Parathyroid adenoma (tissue), 2 donors: ENCODE measurements at regions not wholly inside any gene's neighbourhood (a gene's known extent, or its start where the extent isn't known, plus 50 kb on each side); places are given as distances from the start of the nearest gene placed in this dataset.

ENCODE experiments used
- H2AFZ ChIP-seq: fragments of 300-600 bp; sonication (generic); one replicate; pipeline ENCODE4 v1.7.0; 2017; ENCODE audit warnings: antibody characterized with exemption, mild to moderate bottlenecking
- H3K27ac ChIP-seq: fragments of 300-600 bp; sonication (generic); one replicate; pipeline ENCODE4 v1.7.0; 2017
- H3K27me3 ChIP-seq: fragments of 300-600 bp; sonication (generic); one replicate; pipeline ENCODE4 v1.7.0; 2017; ENCODE audit warnings: low read length; ENCODE audit not compliant: control insufficient read depth, insufficient read depth
- H3K36me3 ChIP-seq: fragments of 300-600 bp; sonication (generic); one replicate; pipeline ENCODE4 v1.7.0; 2017; ENCODE audit warnings: low read length; ENCODE audit not compliant: control insufficient read depth, insufficient read depth
- H3K4me1 ChIP-seq: fragments of 300-600 bp; sonication (generic); one replicate; pipeline ENCODE4 v1.7.0; 2017; ENCODE audit warnings: control low read depth
- H3K4me2 ChIP-seq: fragments of 300-600 bp; sonication (generic); one replicate; pipeline ENCODE4 v1.7.0; 2017; ENCODE audit warnings: low read length
- H3K4me3 ChIP-seq: fragments of 300-600 bp; sonication (generic); one replicate; pipeline ENCODE4 v1.7.0; 2017; ENCODE audit warnings: low read depth, low read length
- H3K79me2 ChIP-seq: fragments of 300-600 bp; sonication (generic); one replicate; pipeline ENCODE4 v1.7.0; 2017; ENCODE audit warnings: control low read depth
- H3K9ac ChIP-seq: fragments of 300-600 bp; sonication (generic); one replicate; pipeline ENCODE4 v1.7.0; 2017; ENCODE audit warnings: mild to moderate bottlenecking
- H3K9me3 ChIP-seq: fragments of 300-600 bp; sonication (generic); one replicate; pipeline ENCODE4 v1.7.0; 2017; ENCODE audit warnings: low read length; ENCODE audit not compliant: control insufficient read depth
- TF ChIP-seq, protein P1 (sequence below): fragments of 300-600 bp; sonication (generic); IDR thresholded peaks from one replicate; pipeline ENCODE4 v1.7.0; 2017; ENCODE audit warnings: antibody characterized with exemption, mild to moderate bottlenecking
- donor health status: primary hyperparathyroidism.

DNA sequence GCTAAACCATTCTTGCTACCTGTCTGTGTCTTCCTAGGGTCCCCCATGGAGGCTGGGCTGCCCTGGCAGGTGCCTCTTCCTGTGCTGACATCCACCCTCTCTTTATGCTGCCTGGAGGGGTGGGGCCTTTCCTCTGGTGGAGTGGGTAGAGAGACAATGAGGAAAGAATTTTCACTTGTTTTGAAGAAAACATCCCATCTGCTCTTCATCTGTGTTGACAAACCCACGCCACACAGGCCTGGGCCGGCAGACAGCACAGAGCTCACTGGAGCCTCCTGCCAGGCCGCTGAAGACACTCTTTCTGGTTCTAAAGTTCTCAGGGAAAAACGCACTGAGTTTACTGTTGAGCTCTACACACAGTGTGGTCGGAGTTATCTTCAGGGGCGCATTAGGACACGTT is 328.2 kb downstream of the GLRX3 start:
- Histone ChIP-seq H3K27me3 (no peaks in the 10 kb centered on the region), H3K9ac (no peak overlapping the region), H3K4me2 (no peak overlapping the region), H3K4me3 (no peak overlapping the region), H3K27ac (no peak overlapping the region), H3K9me3 (no peaks in the 10 kb centered on the region), H3K4me1 (no peaks in the 10 kb centered on the region), H3K36me3 (no peaks in the 10 kb centered on the region), H2AFZ (no peak overlapping the region), H3K79me2 (no peaks in the 10 kb centered on the region)
- TF ChIP-seq, protein P1, sequence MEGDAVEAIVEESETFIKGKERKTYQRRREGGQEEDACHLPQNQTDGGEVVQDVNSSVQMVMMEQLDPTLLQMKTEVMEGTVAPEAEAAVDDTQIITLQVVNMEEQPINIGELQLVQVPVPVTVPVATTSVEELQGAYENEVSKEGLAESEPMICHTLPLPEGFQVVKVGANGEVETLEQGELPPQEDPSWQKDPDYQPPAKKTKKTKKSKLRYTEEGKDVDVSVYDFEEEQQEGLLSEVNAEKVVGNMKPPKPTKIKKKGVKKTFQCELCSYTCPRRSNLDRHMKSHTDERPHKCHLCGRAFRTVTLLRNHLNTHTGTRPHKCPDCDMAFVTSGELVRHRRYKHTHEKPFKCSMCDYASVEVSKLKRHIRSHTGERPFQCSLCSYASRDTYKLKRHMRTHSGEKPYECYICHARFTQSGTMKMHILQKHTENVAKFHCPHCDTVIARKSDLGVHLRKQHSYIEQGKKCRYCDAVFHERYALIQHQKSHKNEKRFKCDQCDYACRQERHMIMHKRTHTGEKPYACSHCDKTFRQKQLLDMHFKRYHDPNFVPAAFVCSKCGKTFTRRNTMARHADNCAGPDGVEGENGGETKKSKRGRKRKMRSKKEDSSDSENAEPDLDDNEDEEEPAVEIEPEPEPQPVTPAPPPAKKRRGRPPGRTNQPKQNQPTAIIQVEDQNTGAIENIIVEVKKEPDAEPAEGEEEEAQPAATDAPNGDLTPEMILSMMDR: no peak

DNA sequence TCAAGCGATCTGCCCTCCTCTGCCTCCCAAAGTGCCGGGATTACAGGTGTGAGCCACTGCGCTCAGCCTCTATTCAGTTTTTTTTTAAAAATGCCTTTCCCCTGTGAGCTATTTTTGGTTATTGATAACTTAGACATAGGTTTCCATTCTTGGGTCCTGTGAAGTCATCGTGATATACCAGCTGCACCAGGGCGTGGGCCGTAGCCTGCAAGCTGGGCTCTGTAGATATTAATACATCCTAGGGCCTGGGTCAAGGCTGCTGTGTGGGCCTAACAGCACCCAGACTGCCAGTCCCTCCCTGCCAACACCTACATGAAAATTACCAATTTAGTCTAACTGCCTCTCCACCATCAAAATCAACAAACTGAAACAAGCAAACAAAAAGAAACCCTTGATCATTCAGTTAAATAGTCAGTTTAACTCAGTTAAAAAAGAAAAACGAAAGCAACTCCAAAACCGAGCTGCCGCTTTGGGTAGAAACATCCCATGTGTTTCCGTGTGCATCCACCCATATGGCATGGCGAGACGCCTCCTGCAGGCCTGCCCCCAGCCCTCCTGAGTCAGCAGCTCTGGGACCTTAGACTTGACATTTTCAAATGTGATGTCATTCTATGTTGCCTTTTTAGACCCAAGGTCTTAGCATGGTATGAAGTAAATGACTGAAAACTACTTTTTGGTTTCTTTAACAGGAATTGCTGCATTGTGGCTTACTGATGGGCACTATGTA is 330.2 kb downstream of the GLRX3 start:
- no peak overlapping the region for H3K4me3 ChIP-seq
- H3K27me3 ChIP-seq: no peaks in the 10 kb centered on the region
- TF ChIP-seq, protein P1: no peak
- no peaks in the 10 kb centered on the region for H3K79me2 ChIP-seq
- no peaks in the 10 kb centered on the region for H3K9me3 ChIP-seq
- no peak overlapping the region for H3K9ac ChIP-seq
- no peak overlapping the region for H2AFZ ChIP-seq
- H3K4me1 ChIP-seq: no peaks in the 10 kb centered on the region
- H3K27ac ChIP-seq: no peak overlapping the region
- H3K36me3 ChIP-seq: no peaks in the 10 kb centered on the region
- H3K4me2 ChIP-seq: no peak overlapping the region

DNA sequence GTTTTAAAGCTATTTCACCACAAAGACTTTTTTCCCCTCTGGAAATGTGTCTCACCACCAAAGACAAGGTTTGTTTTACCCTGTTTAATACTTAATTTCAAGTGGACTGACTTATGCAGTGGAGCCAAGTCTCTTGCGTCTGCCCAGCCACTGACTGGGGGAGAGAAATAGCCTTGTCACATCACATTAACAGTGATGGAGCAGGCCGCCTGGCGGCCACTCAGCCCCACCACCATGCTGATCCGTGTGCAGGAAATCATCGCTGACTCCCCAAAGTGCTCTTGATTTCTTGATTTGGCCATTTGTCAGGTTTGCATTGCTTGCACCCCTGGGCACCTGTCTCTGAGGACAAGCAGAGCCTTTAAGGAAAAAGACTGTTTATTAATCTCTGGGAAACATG is 334.1 kb downstream of the GLRX3 start:
- H3K4me2 ChIP-seq: no peak overlapping the region
- H2AFZ ChIP-seq: no peak overlapping the region
- no peaks in the 10 kb centered on the region for H3K79me2 ChIP-seq
- no peaks in the 10 kb centered on the region for H3K27me3 ChIP-seq
- TF ChIP-seq, protein P1: no peak
- no peak overlapping the region for H3K9ac ChIP-seq
- H3K4me3 ChIP-seq: no peak overlapping the region
- no peaks in the 10 kb centered on the region for H3K4me1 ChIP-seq
- no peak overlapping the region for H3K27ac ChIP-seq
- H3K9me3 ChIP-seq: no peaks in the 10 kb centered on the region
- H3K36me3 ChIP-seq: no peaks in the 10 kb centered on the region

DNA sequence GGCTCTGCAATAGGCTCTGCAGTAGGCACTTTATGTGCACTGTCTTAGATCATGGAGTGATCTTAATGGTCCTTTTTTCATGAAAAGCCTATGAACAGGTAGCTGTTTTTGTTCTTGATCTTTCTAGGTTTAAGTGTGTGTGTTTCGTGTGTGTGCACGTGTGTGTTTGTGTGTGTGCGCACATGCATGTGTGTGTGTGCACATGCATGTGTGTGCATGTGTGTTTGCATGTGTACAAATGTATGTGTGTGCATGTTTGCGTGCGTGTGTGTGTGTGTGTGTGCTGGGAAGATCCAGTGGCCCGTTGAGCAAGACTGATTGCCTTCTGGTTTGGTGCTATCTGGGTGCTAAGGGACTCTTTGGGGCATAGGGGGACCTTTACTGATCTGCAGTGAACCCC is 334.8 kb downstream of the GLRX3 start:
- TF ChIP-seq, protein P1: no peak
- Histone ChIP-seq H3K4me3 (no peak overlapping the region), H3K9me3 (no peaks in the 10 kb centered on the region), H3K36me3 (no peaks in the 10 kb centered on the region), H3K79me2 (no peaks in the 10 kb centered on the region), H3K27ac (no peak overlapping the region), H3K4me1 (no peaks in the 10 kb centered on the region), H3K27me3 (no peaks in the 10 kb centered on the region), H3K9ac (no peak overlapping the region), H3K4me2 (no peak overlapping the region), H2AFZ (no peak overlapping the region)

DNA sequence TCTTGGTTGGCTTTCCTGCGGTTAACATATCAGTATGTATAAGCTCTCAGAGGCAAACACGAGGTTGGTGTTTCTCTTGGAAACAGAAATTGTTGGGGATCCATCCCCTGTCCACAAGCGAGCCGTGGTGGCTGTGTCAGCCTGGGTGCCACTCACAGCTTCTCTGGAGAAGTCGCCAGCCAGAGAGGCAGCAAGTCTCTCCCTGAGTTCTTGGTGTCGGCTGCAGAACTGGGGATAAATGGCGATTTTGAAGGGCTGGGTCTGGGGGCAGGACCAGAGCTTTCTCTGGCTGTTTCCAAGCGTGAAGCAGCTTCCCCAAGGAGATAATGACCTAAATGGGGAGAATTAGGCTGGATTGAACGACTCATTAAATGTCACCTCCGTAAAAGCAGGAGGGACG is 335.3 kb downstream of the GLRX3 start:
- Histone ChIP-seq H3K4me2 (no peak overlapping the region), H3K9me3 (no peaks in the 10 kb centered on the region), H3K27ac (no peak overlapping the region), H3K27me3 (no peaks in the 10 kb centered on the region), H2AFZ (no peak overlapping the region), H3K4me3 (no peak overlapping the region), H3K36me3 (no peaks in the 10 kb centered on the region), H3K4me1 (no peaks in the 10 kb centered on the region), H3K79me2 (no peaks in the 10 kb centered on the region), H3K9ac (no peak overlapping the region)
- TF ChIP-seq, protein P1: no peak
